Neural cell (in vitro differentiated cells): ENCODE measurements at regions not wholly inside any gene's neighbourhood (a gene's known extent, or its start where the extent isn't known, plus 50 kb on each side); places are given as distances from the start of the nearest gene placed in this dataset.

Source experiments
- H2AFZ ChIP-seq: fragments of 200-600, 300-800 bp; sonication (generic), shearing (Covaris generic); 2 replicates; pipeline ENCODE4 v1.6.0; 2014; ENCODE audit warnings: low read depth, mild to moderate bottlenecking, antibody characterized with exemption, low read length, moderate library complexity
- H3F3A ChIP-seq: fragments of 200-600 bp; shearing (Covaris generic); 2 replicates; pipeline ENCODE4 v1.6.1; 2016; ENCODE audit warnings: mild to moderate bottlenecking, moderate library complexity, mixed read lengths, antibody characterized with exemption, low read length; ENCODE audit not compliant: insufficient read depth, poor library complexity, severe bottlenecking
- H3K27ac ChIP-seq: fragments of 200-600, 300-800 bp; sonication (generic), shearing (Covaris generic); 2 replicates; pipeline ENCODE4 v1.5.1; 2014; ENCODE audit warnings: mild to moderate bottlenecking, low read length, moderate library complexity
- H3K27me3 ChIP-seq: fragments of 300-800, 200-600 bp; sonication (generic), shearing (Covaris generic); 2 replicates; pipeline ENCODE4 v1.6.0; 2014; ENCODE audit warnings: mild to moderate bottlenecking, low read depth, low read length, moderate library complexity; ENCODE audit not compliant: insufficient read depth
- H3K36me3 ChIP-seq: fragments of 300-800, 200-600 bp; sonication (generic), shearing (Covaris generic); 2 replicates; pipeline ENCODE4 v1.5.1; 2014; ENCODE audit warnings: mild to moderate bottlenecking, antibody characterized with exemption, low read length, moderate library complexity; ENCODE audit not compliant: insufficient read depth
- H3K4me2 ChIP-seq: fragments of 300-800, 200-600 bp; sonication (generic), shearing (Covaris generic); 2 replicates; pipeline ENCODE4 v1.6.0; 2014; ENCODE audit warnings: mild to moderate bottlenecking, low read length
- H3K4me3 ChIP-seq: fragments of 300-800, 200-600 bp; sonication (generic), shearing (Covaris generic); 2 replicates; pipeline ENCODE4 v1.5.1; 2014; ENCODE audit warnings: mild to moderate bottlenecking, low read length, moderate library complexity
- H3K79me2 ChIP-seq: fragments of 200-600 bp; shearing (Covaris generic); replicated peaks from 2 replicates; pipeline ENCODE4 v1.6.0; 2014; ENCODE audit warnings: mild to moderate bottlenecking, low read length, moderate library complexity; ENCODE audit not compliant: insufficient read depth
- H3K9ac ChIP-seq: fragments of 300-800, 200-600 bp; sonication (generic), shearing (Covaris generic); 2 replicates; pipeline ENCODE4 v1.6.1; 2016; ENCODE audit warnings: mild to moderate bottlenecking, low read length, mixed read lengths
- H3K9me2 ChIP-seq: fragments of 200-600 bp; shearing (Covaris generic); 2 replicates; pipeline ENCODE4 v1.6.1; 2016; ENCODE audit warnings: mild to moderate bottlenecking, low read length, mixed read lengths; ENCODE audit not compliant: insufficient read depth
- H3K9me3 ChIP-seq: fragments of 200-600, 300-800 bp; sonication (generic), shearing (Covaris generic); 2 replicates; pipeline ENCODE4 v1.6.1; 2016; ENCODE audit warnings: mild to moderate bottlenecking, mixed run types, low read length, moderate library complexity, mixed read lengths
- H4K20me1 ChIP-seq: fragments of 200-600 bp; shearing (Covaris generic); 2 replicates; pipeline ENCODE4 v1.6.1; 2016; ENCODE audit warnings: mild to moderate bottlenecking, mixed run types; ENCODE audit not compliant: insufficient read depth
- CTCF ChIP-seq: fragments of 450-650 bp; IDR thresholded peaks from 2 replicates; pipeline ENCODE4 v1.5.1; 2014; ENCODE audit warnings: antibody characterized with exemption, mild to moderate bottlenecking, moderate library complexity; ENCODE audit not compliant: poor library complexity, severe bottlenecking
- EP300 ChIP-seq: fragments of 450-650 bp; conservative IDR thresholded peaks from 2 replicates; pipeline ENCODE4 v1.6.1; 2014; ENCODE audit warnings: antibody characterized with exemption, mild to moderate bottlenecking, moderate library complexity; ENCODE audit not compliant: poor library complexity, severe bottlenecking
- EZH2 ChIP-seq: fragments of 200-600, 300-800 bp; shearing (Covaris generic), sonication (generic); IDR thresholded peaks from 2 replicates; pipeline ENCODE4 v1.6.1; 2014; ENCODE audit warnings: antibody characterized with exemption, low read length, borderline replicate concordance, mild to moderate bottlenecking; ENCODE audit not compliant: insufficient read depth, poor library complexity, severe bottlenecking
- MXI1 ChIP-seq: fragments of 450-650 bp; conservative IDR thresholded peaks from 2 replicates; pipeline ENCODE4 v1.6.1; 2014; ENCODE audit warnings: antibody characterized with exemption, mild to moderate bottlenecking; ENCODE audit not compliant: poor library complexity, severe bottlenecking
- POLR2AphosphoS5 ChIP-seq: IDR thresholded peaks from 2 replicates; pipeline ENCODE4 v1.6.1; 2012
- RAD21 ChIP-seq: fragments of 450-650 bp; conservative IDR thresholded peaks from 2 replicates; pipeline ENCODE4 v1.6.1; 2014; ENCODE audit warnings: antibody characterized with exemption, mild to moderate bottlenecking, moderate library complexity
- REST ChIP-seq: IDR thresholded peaks from 2 replicates; pipeline ENCODE4 v1.6.1; 2012; ENCODE audit warnings: borderline replicate concordance
- SMC3 ChIP-seq: fragments of 450-650 bp; conservative IDR thresholded peaks from 2 replicates; pipeline ENCODE4 v1.6.1; 2014; ENCODE audit warnings: antibody characterized with exemption, mild to moderate bottlenecking, moderate library complexity; ENCODE audit not compliant: poor library complexity
- TAF1 ChIP-seq: IDR thresholded peaks from 2 replicates; pipeline ENCODE4 v1.6.1; 2012; ENCODE audit warnings: low read depth

GRCh38 chr20:11976966-11977365 is 59.3 kb downstream of the BTBD3 start:
- no peak overlapping the region for H3K4me2 ChIP-seq
- H3K9me2 ChIP-seq, result no peaks in the 10 kb centered on the region
- no peaks in the 10 kb centered on the region for H4K20me1 ChIP-seq
- no peaks in the 10 kb centered on the region for H3K9me3 ChIP-seq
- H3K9ac ChIP-seq, result no peak overlapping the region
- no peak overlapping the region for H2AFZ ChIP-seq
- no peaks in the 10 kb centered on the region for H3K27me3 ChIP-seq
- no peaks in the 10 kb centered on the region for H3F3A ChIP-seq
- no peak overlapping the region for H3K27ac ChIP-seq
- no peaks in the 10 kb centered on the region for H3K79me2 ChIP-seq
- no peak for TF ChIP-seq RAD21
- no peak for TF ChIP-seq MXI1
- H3K36me3 ChIP-seq, result no peaks in the 10 kb centered on the region
- no peak overlapping the region for H3K4me3 ChIP-seq

- no peaks in the 10 kb centered on the region for H3K9me3 ChIP-seq
- TF ChIP-seq MXI1 (no peak), SMC3 (no peak), RAD21 (no peak), REST (no peak), EP300 (no peak), EZH2 (no peak), TAF1 (no peak), CTCF (no peak), POLR2AphosphoS5 (no peak)
- no peaks in the 10 kb centered on the region for H4K20me1 ChIP-seq
- H2AFZ ChIP-seq, result no peak overlapping the region
- no peaks in the 10 kb centered on the region for H3K9me2 ChIP-seq
- H3K4me2 ChIP-seq, result no peak overlapping the region
- no peaks in the 10 kb centered on the region for H3K27me3 ChIP-seq
- no peaks in the 10 kb centered on the region for H3K36me3 ChIP-seq
- no peak overlapping the region for H3K4me3 ChIP-seq
- no peak overlapping the region for H3K27ac ChIP-seq
- H3K79me2 ChIP-seq, result no peaks in the 10 kb centered on the region
- H3F3A ChIP-seq, result no peaks in the 10 kb centered on the region
- no peak overlapping the region for H3K9ac ChIP-seq
Observed at GRCh38 chr20:11978496-11978895, 60.8 kb downstream of the BTBD3 start.

- Histone ChIP-seq H3K9me3 (no peaks in the 10 kb centered on the region), H3F3A (no peaks in the 10 kb centered on the region), H4K20me1 (no peaks in the 10 kb centered on the region), H3K9ac (no peak overlapping the region), H3K27me3 (no peaks in the 10 kb centered on the region), H3K27ac (no peak overlapping the region), H3K4me3 (no peak overlapping the region), H3K4me2 (no peak overlapping the region), H3K9me2 (no peaks in the 10 kb centered on the region), H2AFZ (no peak overlapping the region), H3K36me3 (no peaks in the 10 kb centered on the region), H3K79me2 (no peaks in the 10 kb centered on the region)
- TF ChIP-seq EZH2 (no peak), SMC3 (no peak), POLR2AphosphoS5 (no peak), TAF1 (no peak)
Observed at GRCh38 chr20:11979306-11979990, 61.8 kb downstream of the BTBD3 start.
